GM21717 (cell line): ENCODE measurements at regions not wholly inside any gene's neighbourhood (a gene's known extent, or its start where the extent isn't known, plus 50 kb on each side); places are given as distances from the start of the nearest gene placed in this dataset.

ENCODE experiments used
- ATAC-seq: cut with Tn5 transposase; IDR thresholded peaks from one replicate; pipeline ENCODE4 v1.9.1; 2021; ENCODE audit warnings: mild to moderate bottlenecking, moderate library complexity; ENCODE audit not compliant: unreplicated experiment

GRCh38 chr1:94620345-94621031 is 78.9 kb upstream of the F3 start:
- ATAC-seq: no peak

GRCh38 chr1:94619731-94620130 is 78.2 kb upstream of the F3 start:
- ATAC-seq: no peak

GRCh38 chr1:94617957-94618739 is 76.6 kb upstream of the F3 start:
- ATAC-seq: no peak

GRCh38 chr1:94617134-94617805 is 75.7 kb upstream of the F3 start:
- ATAC-seq: no peak

GRCh38 chr1:94616506-94616905 is 74.9 kb upstream of the F3 start:
- no peak for ATAC-seq

GRCh38 chr1:94614996-94615395 is 73.4 kb upstream of the F3 start:
- ATAC-seq: no peak

- no peak for ATAC-seq
Measured at GRCh38 chr1:94614168-94614815, 72.7 kb upstream of the F3 start.

GRCh38 chr1:94612525-94613204 is 71.1 kb upstream of the F3 start:
- ATAC-seq: no peak

GRCh38 chr1:94611681-94612475 is 70.3 kb upstream of the F3 start:
- no peak for ATAC-seq

GRCh38 chr1:94609619-94610018 is 68.1 kb upstream of the F3 start:
- no peak for ATAC-seq

GRCh38 chr1:94608852-94609530 is 67.4 kb upstream of the F3 start:
- no peak for ATAC-seq

- ATAC-seq: no peak
Measured at GRCh38 chr1:94608142-94608851, 66.7 kb upstream of the F3 start.

GRCh38 chr1:94607398-94607797 is 65.8 kb upstream of the F3 start:
- ATAC-seq: no peak

- no peak for ATAC-seq
Measured at GRCh38 chr1:94606471-94606870, 64.9 kb upstream of the F3 start.

- ATAC-seq: no peak
Measured at GRCh38 chr1:94603663-94604062, 62.1 kb upstream of the F3 start.

- ATAC-seq: no peak
Measured at GRCh38 chr1:94602802-94603625, 61.5 kb upstream of the F3 start.

- ATAC-seq: no peak
Measured at GRCh38 chr1:94602316-94602715, 60.8 kb upstream of the F3 start.

- ATAC-seq: no peak
Measured at GRCh38 chr1:94600556-94600955, 59.0 kb upstream of the F3 start.
